ENCODE measurements at regions not wholly inside any gene's neighbourhood (a gene's known extent, or its start where the extent isn't known, plus 50 kb on each side); places are given as distances from the start of the nearest gene placed in this dataset.

GRCh38 chr16:49127103-49127502 is 154.5 kb downstream of the CBLN1 start:
- TF ChIP-seq CTCF (IDR thresholded peaks at IDR 0.05), result no peak
- TF ChIP-seq REST (IDR thresholded peaks at IDR 0.05; ENCODE audit: low read depth, low read length), result peak; percentile 88
- no peak for TF ChIP-seq EP300 (IDR thresholded peaks at IDR 0.05; ENCODE audit: borderline replicate concordance in 1 of 2, low read depth in 1 of 2, low read length in 1 of 2)
- no peak for TF ChIP-seq FOXM1 (IDR thresholded peaks at IDR 0.05; ENCODE audit: low read depth)
- TF ChIP-seq POLR2AphosphoS5 (IDR thresholded peaks at IDR 0.05; ENCODE audit: low read depth, low read length), result no peak
- no peak for TF ChIP-seq EZH2phosphoT487 (IDR thresholded peaks at IDR 0.05; ENCODE audit: borderline replicate concordance, low read depth)
- no peak for TF ChIP-seq RFX5 (IDR thresholded peaks at IDR 0.05; ENCODE audit: low read length)
- TF ChIP-seq USF1 (IDR thresholded peaks at IDR 0.05; ENCODE audit: borderline replicate concordance, low read depth), result no peak
- TF ChIP-seq TAF1 (IDR thresholded peaks at IDR 0.05; ENCODE audit: borderline replicate concordance, low read depth, low read length), result no peak
- TF ChIP-seq MAX (IDR thresholded peaks at IDR 0.05; ENCODE audit: low read depth), result no peak
- TF ChIP-seq RAD21 (IDR thresholded peaks at IDR 0.05; ENCODE audit: low read length), result no peak
- TF ChIP-seq ELF1 (IDR thresholded peaks at IDR 0.05), result no peak
- no peak for TF ChIP-seq PBX3 (IDR thresholded peaks at IDR 0.05)
